HCT116 (cell line): ENCODE measurements at regions not wholly inside any gene's neighbourhood (a gene's known extent, or its start where the extent isn't known, plus 50 kb on each side); places are given as distances from the start of the nearest gene placed in this dataset.

ENCODE experiments used
- ATAC-seq: fragments of 200-7000 bp; cut with Tn5 transposase; 2 replicates; pipeline ENCODE4 v1.9.1; 2020; ENCODE audit warnings: mild to moderate bottlenecking, moderate library complexity
- BruUV-seq: library from RNA; stranded (reverse); fragments of 400-500 nt; replicated peaks from 2 replicates; lab custom pipeline; 2021; lab: Mats Ljungman, UMichigan
- CTCF ChIA-PET: fragments of 300-600 bp; sonication (Branson Sonifier 250); formaldehyde crosslinking; loops from one replicate; lab custom pipeline; 2021; ENCODE audit warnings: antibody characterized with exemption; lab: Charles Lee
- POLR2A ChIA-PET: fragments of 300-600, 350-600 bp; sonication (Branson Sonifier 250); formaldehyde crosslinking; loops from one replicate; lab custom pipeline; 2021; ENCODE audit warnings: antibody characterized with exemption; lab: Charles Lee
- RAD21 ChIA-PET, 2 experiments: fragments of 300-600 bp; sonication (Branson Sonifier 250); formaldehyde crosslinking; loops; one replicate each; lab custom pipeline; 2023; ENCODE audit warnings: low total read pairs in 2 of 2; ENCODE audit not compliant: uncharacterized antibody in 2 of 2, unreplicated experiment in 2 of 2, low non-redundant PET in 1 of 2; lab: Charles Lee
- DNase-seq: peaks from one replicate; pipeline ENCODE4 v3.0.0-alpha.2; 2010; ENCODE audit warnings: low read depth, low spot score
- H2AFZ ChIP-seq: fragments of 200-600 bp; shearing (Covaris generic), sonication (generic); 2 replicates; pipeline ENCODE4 v1.6.1; 2017; ENCODE audit warnings: low read depth, mixed run types, mixed read lengths, antibody characterized with exemption, low read length; ENCODE audit not compliant: poor library complexity, severe bottlenecking
- H3K27ac ChIP-seq: 2 replicates; pipeline ENCODE4 v1.5.1; 2012; ENCODE audit warnings: low read depth, low read length
- H3K27me3 ChIP-seq: fragments of 200-600 bp; sonication (generic); 2 replicates; pipeline ENCODE4 v1.6.1; 2016; ENCODE audit warnings: mixed run types, low read length, mixed read lengths; ENCODE audit not compliant: insufficient read depth
- H3K36me3 ChIP-seq, 2 experiments: fragments of 200-500 bp in 1 of 2; fragments of 200-600 bp in 1 of 2; sonication (Bioruptor generic) in 1 of 2; sonication (generic) in 1 of 2; 2 replicates each; pipeline versions ENCODE4 v1.5.1 to v1.6.1; 2014 to 2016; ENCODE audit warnings: low read length in 2 of 2, inconsistent platforms in 1 of 2, mixed read lengths in 1 of 2, mixed run types in 1 of 2; ENCODE audit not compliant: insufficient read depth in 2 of 2, control insufficient read depth in 1 of 2
- H3K4me1 ChIP-seq, 2 experiments: fragments of 200-600 bp in 1 of 2; sonication (generic) in 1 of 2; 2 replicates each; pipeline versions ENCODE4 v1.5.1 to v1.6.1; 2012 to 2017; ENCODE audit warnings: low read length in 2 of 2, inconsistent platforms in 1 of 2, mild to moderate bottlenecking in 1 of 2, mixed read lengths in 1 of 2, mixed run types in 1 of 2, moderate library complexity in 1 of 2; ENCODE audit not compliant: insufficient read depth in 2 of 2, control insufficient read depth in 1 of 2
- H3K4me2 ChIP-seq: fragments of 200-600 bp; sonication (generic); 2 replicates; pipeline ENCODE4 v1.6.1; 2017; ENCODE audit warnings: mixed run types, low read length, mixed read lengths
- H3K4me3 ChIP-seq, 2 experiments: fragments of 200-600 bp in 1 of 2; sonication (generic) in 1 of 2; replicated peaks in 1 of 2; 2 replicates each; pipeline ENCODE4 v1.5.1; 2011 to 2016; ENCODE audit warnings: low read length in 2 of 2, control low read depth in 1 of 2, low read depth in 1 of 2, mild to moderate bottlenecking in 1 of 2, mixed read lengths in 1 of 2, mixed run types in 1 of 2
- H3K79me2 ChIP-seq: fragments of 200-600 bp; sonication (generic); 2 replicates; pipeline ENCODE4 v1.6.1; 2017; ENCODE audit warnings: mild to moderate bottlenecking, mixed run types, low read length, moderate library complexity, mixed read lengths; ENCODE audit not compliant: insufficient read depth
- H3K9ac ChIP-seq: fragments of 200-600 bp; sonication (generic); 2 replicates; pipeline ENCODE4 v1.6.1; 2016; ENCODE audit warnings: low read length, mixed read lengths
- H3K9me2 ChIP-seq: fragments of 200-600 bp; sonication (generic), shearing (Covaris generic); 2 replicates; pipeline ENCODE4 v1.6.1; 2017; ENCODE audit warnings: mixed run types, mild to moderate bottlenecking, moderate library complexity; ENCODE audit not compliant: insufficient read depth
- H3K9me3 ChIP-seq, 2 experiments: fragments of 200-500 bp in 1 of 2; fragments of 200-600 bp in 1 of 2; sonication (Bioruptor generic) in 1 of 2; sonication (generic) in 1 of 2; 2 replicates each; pipeline ENCODE4 v1.6.1; 2014 to 2017; ENCODE audit warnings: low read length in 2 of 2, mixed read lengths in 2 of 2, inconsistent platforms in 1 of 2, low read depth in 1 of 2, mild to moderate bottlenecking in 1 of 2, mixed run types in 1 of 2, moderate library complexity in 1 of 2; ENCODE audit not compliant: control insufficient read depth in 1 of 2, insufficient read depth in 1 of 2
- H4K20me1 ChIP-seq: fragments of 200-600 bp; sonication (generic), shearing (Covaris generic); 2 replicates; pipeline ENCODE4 v1.6.1; 2017; ENCODE audit warnings: mixed run types, mild to moderate bottlenecking, moderate library complexity; ENCODE audit not compliant: insufficient read depth
- CBX3 ChIP-seq: IDR thresholded peaks from 2 replicates; pipeline ENCODE4 v1.6.1; 2012; ENCODE audit warnings: low read depth
- CEBPB ChIP-seq: IDR thresholded peaks from 2 replicates; pipeline ENCODE4 v1.6.1; 2012; ENCODE audit warnings: low read depth
- EGR1 ChIP-seq: IDR thresholded peaks from 2 replicates; pipeline ENCODE4 v1.6.1; 2012; ENCODE audit warnings: low read depth
- ELF1 ChIP-seq: IDR thresholded peaks from 2 replicates; pipeline ENCODE4 v1.6.1; 2012; ENCODE audit warnings: low read depth, borderline replicate concordance
- EZH2 ChIP-seq: fragments of 200-600 bp; sonication (generic); IDR thresholded peaks from 2 replicates; pipeline ENCODE4 v1.6.1; 2017; ENCODE audit warnings: antibody characterized with exemption, mixed run types
- EZH2phosphoT487 ChIP-seq: fragments of 200-600 bp; IDR thresholded peaks from 2 replicates; pipeline ENCODE4 v1.6.1; 2018; ENCODE audit warnings: antibody characterized with exemption, borderline replicate concordance
- JUND ChIP-seq: IDR thresholded peaks from 2 replicates; pipeline ENCODE4 v1.6.1; 2012
- POLR2AphosphoS5 ChIP-seq: IDR thresholded peaks from 2 replicates; pipeline ENCODE4 v1.6.1; 2011; ENCODE audit warnings: mild to moderate bottlenecking, low read depth, low read length, moderate library complexity
- RAD21 ChIP-seq: IDR thresholded peaks from 2 replicates; pipeline ENCODE4 v1.6.1; 2012; ENCODE audit warnings: low read depth, mild to moderate bottlenecking
- SIN3A ChIP-seq: IDR thresholded peaks from 2 replicates; pipeline ENCODE4 v1.6.1; 2012; ENCODE audit warnings: low read depth
- SP1 ChIP-seq: IDR thresholded peaks from 2 replicates; pipeline ENCODE4 v1.6.1; 2012; ENCODE audit warnings: low read depth
- TCF7L2 ChIP-seq: IDR thresholded peaks from 2 replicates; pipeline ENCODE4 v1.7.0; 2011; ENCODE audit warnings: borderline replicate concordance, inconsistent platforms; ENCODE audit not compliant: insufficient read depth, insufficient read length; ENCODE audit errors: extremely low read depth
- YY1 ChIP-seq: IDR thresholded peaks from 2 replicates; pipeline ENCODE4 v1.6.1; 2011; ENCODE audit warnings: low read length, low read depth, moderate library complexity, mild to moderate bottlenecking; ENCODE audit not compliant: insufficient replicate concordance; ENCODE audit errors: extremely low read depth
- ZFX ChIP-seq: fragments of 450-650 bp; IDR thresholded peaks from 2 replicates; pipeline ENCODE4 v1.6.1; 2017
- ZNF274 ChIP-seq: fragments of 200-500 bp; sonication (Bioruptor generic); IDR thresholded peaks from 2 replicates; pipeline ENCODE4 v1.6.1; 2014; ENCODE audit warnings: mild to moderate bottlenecking, low read depth, low read length, inconsistent platforms
- intact Hi-C: fragments of 100-400 bp; cut with micrococcal nuclease; formaldehyde crosslinking; loops from 2 replicates; pipeline ENCODE4 v1.10.0; 2022
- TF ChIP-seq, protein P1 (sequence below): IDR thresholded peaks from 2 replicates; pipeline ENCODE4 v1.6.1; 2012
- TF ChIP-seq, protein P2 (sequence below): IDR thresholded peaks from 2 replicates; pipeline ENCODE4 v1.6.1; 2012
- TF ChIP-seq, protein P3 (sequence below), 3 experiments: fragments of 200-600 bp in 1 of 3; sonication (generic) in 1 of 3; IDR thresholded peaks in 2 of 3; conservative IDR thresholded peaks in 1 of 3; 2 replicates each; pipeline ENCODE4 v1.5.1; 2012 to 2017; ENCODE audit warnings: low read depth in 2 of 3, low read length in 2 of 3, antibody characterized with exemption in 1 of 3, borderline replicate concordance in 1 of 3, control low read depth in 1 of 3, mild to moderate bottlenecking in 1 of 3, mixed read lengths in 1 of 3, mixed run types in 1 of 3, moderate library complexity in 1 of 3; ENCODE audit not compliant: insufficient read depth in 1 of 3

DNA sequence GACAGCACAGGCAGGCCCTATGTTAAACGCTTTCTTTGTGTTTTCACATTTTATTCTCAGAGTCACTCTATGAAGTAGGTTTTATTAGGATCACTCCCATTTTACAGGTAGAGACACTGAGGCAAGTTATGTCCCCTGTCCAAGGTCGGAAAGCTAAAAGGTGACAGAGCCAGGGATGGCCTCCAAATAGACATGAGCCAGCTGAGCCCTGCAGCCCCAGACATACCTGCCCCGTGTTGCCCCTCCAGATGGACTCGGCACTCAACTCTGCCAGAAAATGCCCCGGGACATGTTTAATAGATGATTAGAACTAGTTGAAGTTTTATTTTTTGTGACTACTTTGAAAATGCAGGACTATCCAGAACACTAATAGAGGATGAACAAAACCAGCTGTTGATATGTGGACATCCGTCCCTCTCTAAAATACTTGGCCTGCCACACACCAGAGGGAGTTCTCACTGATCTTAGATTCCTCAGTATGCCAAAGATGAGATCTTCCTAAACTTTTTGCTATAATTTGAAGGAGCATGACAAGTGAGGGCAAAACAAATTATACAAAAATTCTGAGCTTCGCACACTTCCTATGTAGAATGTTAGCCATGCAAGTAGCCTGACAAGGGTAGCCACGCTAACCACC is 258.6 kb upstream of the ADAMTS16 start:
- DNase-seq, result no peak
- intact Hi-C loops, result no loop called here
- CTCF ChIA-PET, result no interaction called here
- H2AFZ ChIP-seq, result no peak overlapping the region
- no peaks in the 10 kb centered on the region for H3K79me2 ChIP-seq
- RAD21 ChIA-PET, result no interaction called here
- BruUV-seq, result no TSS peak
- no peaks in the 10 kb centered on the region for H3K9me3 ChIP-seq
- no peaks in the 10 kb centered on the region for H4K20me1 ChIP-seq
- POLR2A ChIA-PET, result no interaction called here
- H3K9me2 ChIP-seq, result no peaks in the 10 kb centered on the region
- H3K36me3 ChIP-seq, result no peaks in the 10 kb centered on the region
- peaks cover 3% of the 10 kb centered on the region; the same call in 1 of the 2 replicates for H3K27me3 ChIP-seq
- no peak overlapping the region for H3K4me3 ChIP-seq
- TF ChIP-seq EZH2phosphoT487 (no peak), SIN3A (no peak), RAD21 (no peak), YY1 (no peak), TCF7L2 (no peak)
- TF ChIP-seq, protein P1, sequence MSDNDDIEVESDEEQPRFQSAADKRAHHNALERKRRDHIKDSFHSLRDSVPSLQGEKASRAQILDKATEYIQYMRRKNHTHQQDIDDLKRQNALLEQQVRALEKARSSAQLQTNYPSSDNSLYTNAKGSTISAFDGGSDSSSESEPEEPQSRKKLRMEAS, result no peak
- H3K27ac ChIP-seq, result no peak overlapping the region
- no peak for ATAC-seq
- H3K9ac ChIP-seq, result no peak overlapping the region
- H3K4me2 ChIP-seq, result no peak overlapping the region
- H3K4me1 ChIP-seq, result no peaks in the 10 kb centered on the region

DNA sequence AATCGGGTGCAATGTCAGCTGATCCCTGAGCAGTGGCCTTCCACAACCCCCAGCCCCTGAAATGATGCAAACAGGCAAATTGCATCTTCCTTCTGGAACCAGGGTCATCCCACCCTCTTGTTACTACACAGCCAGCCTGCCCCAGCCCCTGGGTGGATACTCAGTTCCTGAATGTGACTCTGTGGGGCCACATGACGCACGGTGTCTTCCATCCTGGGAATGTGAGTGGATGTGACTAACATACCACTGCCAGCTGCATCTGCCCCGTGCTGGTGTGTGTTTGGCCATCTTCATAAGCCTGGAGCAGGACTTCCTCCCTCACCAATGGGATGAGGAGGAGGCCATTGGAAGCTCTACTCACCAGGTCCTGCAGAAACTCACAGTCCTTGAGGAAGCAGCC is 257.9 kb upstream of the ADAMTS16 start:
- H3K36me3 ChIP-seq, result no peaks in the 10 kb centered on the region
- intact Hi-C loops, result no loop called here
- H4K20me1 ChIP-seq, result no peaks in the 10 kb centered on the region
- no peaks in the 10 kb centered on the region for H3K4me1 ChIP-seq
- no peak overlapping the region for H3K4me2 ChIP-seq
- BruUV-seq, result no TSS peak
- no peaks in the 10 kb centered on the region for H3K79me2 ChIP-seq
- H3K9me2 ChIP-seq, result no peaks in the 10 kb centered on the region
- ChIA-PET CTCF (no interaction called here), RAD21 (no interaction called here), POLR2A (no interaction called here)
- H3K9ac ChIP-seq, result no peak overlapping the region
- H2AFZ ChIP-seq, result no peak overlapping the region
- peaks cover 3% of the 10 kb centered on the region; the same call in 1 of the 2 replicates for H3K27me3 ChIP-seq
- no peak overlapping the region for H3K4me3 ChIP-seq
- ATAC-seq (no peak), DNase-seq (no peak)
- no peaks in the 10 kb centered on the region for H3K9me3 ChIP-seq
- H3K27ac ChIP-seq, result no peak overlapping the region
- TF ChIP-seq YY1, result no peak
- no peak for TF ChIP-seq POLR2AphosphoS5
- TF ChIP-seq EGR1, result no peak
- no peak for TF ChIP-seq CBX3
- no peak for TF ChIP-seq SIN3A
- TF ChIP-seq, protein P2, sequence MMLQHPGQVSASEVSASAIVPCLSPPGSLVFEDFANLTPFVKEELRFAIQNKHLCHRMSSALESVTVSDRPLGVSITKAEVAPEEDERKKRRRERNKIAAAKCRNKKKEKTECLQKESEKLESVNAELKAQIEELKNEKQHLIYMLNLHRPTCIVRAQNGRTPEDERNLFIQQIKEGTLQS, result no peak
- TF ChIP-seq RAD21, result no peak
- TF ChIP-seq, protein P3, sequence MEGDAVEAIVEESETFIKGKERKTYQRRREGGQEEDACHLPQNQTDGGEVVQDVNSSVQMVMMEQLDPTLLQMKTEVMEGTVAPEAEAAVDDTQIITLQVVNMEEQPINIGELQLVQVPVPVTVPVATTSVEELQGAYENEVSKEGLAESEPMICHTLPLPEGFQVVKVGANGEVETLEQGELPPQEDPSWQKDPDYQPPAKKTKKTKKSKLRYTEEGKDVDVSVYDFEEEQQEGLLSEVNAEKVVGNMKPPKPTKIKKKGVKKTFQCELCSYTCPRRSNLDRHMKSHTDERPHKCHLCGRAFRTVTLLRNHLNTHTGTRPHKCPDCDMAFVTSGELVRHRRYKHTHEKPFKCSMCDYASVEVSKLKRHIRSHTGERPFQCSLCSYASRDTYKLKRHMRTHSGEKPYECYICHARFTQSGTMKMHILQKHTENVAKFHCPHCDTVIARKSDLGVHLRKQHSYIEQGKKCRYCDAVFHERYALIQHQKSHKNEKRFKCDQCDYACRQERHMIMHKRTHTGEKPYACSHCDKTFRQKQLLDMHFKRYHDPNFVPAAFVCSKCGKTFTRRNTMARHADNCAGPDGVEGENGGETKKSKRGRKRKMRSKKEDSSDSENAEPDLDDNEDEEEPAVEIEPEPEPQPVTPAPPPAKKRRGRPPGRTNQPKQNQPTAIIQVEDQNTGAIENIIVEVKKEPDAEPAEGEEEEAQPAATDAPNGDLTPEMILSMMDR (IDR thresholded peaks at IDR 0.05 in 2 of 3, conservative IDR thresholded peaks at IDR 0.05 in 1 of 3; ENCODE audit: borderline replicate concordance in 1 of 3, insufficient read depth in 1 of 3, low read depth in 2 of 3, low read length in 2 of 3), result no peak
- no peak for TF ChIP-seq TCF7L2
- no peak for TF ChIP-seq SP1
- TF ChIP-seq CEBPB, result no peak
- no peak for TF ChIP-seq ZFX
- no peak for TF ChIP-seq EZH2
- TF ChIP-seq ELF1, result no peak
- TF ChIP-seq ZNF274, result no peak
- no peak for TF ChIP-seq EZH2phosphoT487
- no peak for TF ChIP-seq JUND
